Spleen (tissue), 7 donors: ENCODE measurements at regions not wholly inside any gene's neighbourhood (a gene's known extent, or its start where the extent isn't known, plus 50 kb on each side); places are given as distances from the start of the nearest gene placed in this dataset.

Experiments
- POLR2A ChIP-seq, 3 donors: fragments of 450-650 bp; IDR thresholded peaks; one replicate each; pipeline ENCODE4 v1.5.1; 2017; ENCODE audit warnings: antibody characterized with exemption in 3 of 3, mild to moderate bottlenecking in 1 of 3
- POLR2AphosphoS5 ChIP-seq, 3 donors: sonication (generic); formaldehyde crosslinking; IDR thresholded peaks; one replicate each; pipeline ENCODE4 v1.5.1; 2017; ENCODE audit warnings: antibody characterized with exemption in 3 of 3
- TF ChIP-seq, protein P1 (sequence below), 11 experiments: fragments of 200-600 bp in 7 of 11; fragments of 450-650 bp in 4 of 11; sonication (generic) in 4 of 11; IDR thresholded peaks in 8 of 11; conservative IDR thresholded peaks in 3 of 11; 1 replicate in 7 of 11; 2 replicates in 4 of 11; pipeline versions ENCODE4 v1.4.0 to v1.8.0; 2016 to 2021; ENCODE audit warnings: antibody characterized with exemption in 11 of 11, inconsistent platforms in 4 of 11, mild to moderate bottlenecking in 1 of 11
- donor health status: DM: no; HTN: no; CAD: no; lungs with moderate emphysema.
- donor health status: DM: no; HTN: no; CAD: no.
- donor health status: DM: no; HTN: no; CAD: no.

DNA sequence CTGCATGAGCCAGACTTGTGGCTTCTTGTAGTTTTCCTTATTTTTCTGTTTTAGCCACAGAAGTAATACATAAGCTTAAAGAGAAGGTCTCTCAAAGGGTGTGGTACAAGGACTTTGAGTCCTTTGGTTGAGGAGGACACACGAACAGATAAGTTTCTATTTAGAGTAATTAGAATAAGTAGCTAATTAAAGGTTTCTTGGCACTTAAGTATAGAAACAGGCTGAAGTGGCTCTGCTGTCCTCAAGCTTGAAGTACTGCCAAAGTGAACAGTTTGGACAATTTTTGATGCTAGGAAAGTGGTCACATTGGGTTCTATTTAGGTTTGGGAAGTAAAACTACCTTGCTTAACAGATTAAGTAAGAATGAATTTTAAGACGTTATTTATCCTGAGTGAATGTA lies 278.3 kb upstream of the MPDZ start:
- TF ChIP-seq, protein P1, sequence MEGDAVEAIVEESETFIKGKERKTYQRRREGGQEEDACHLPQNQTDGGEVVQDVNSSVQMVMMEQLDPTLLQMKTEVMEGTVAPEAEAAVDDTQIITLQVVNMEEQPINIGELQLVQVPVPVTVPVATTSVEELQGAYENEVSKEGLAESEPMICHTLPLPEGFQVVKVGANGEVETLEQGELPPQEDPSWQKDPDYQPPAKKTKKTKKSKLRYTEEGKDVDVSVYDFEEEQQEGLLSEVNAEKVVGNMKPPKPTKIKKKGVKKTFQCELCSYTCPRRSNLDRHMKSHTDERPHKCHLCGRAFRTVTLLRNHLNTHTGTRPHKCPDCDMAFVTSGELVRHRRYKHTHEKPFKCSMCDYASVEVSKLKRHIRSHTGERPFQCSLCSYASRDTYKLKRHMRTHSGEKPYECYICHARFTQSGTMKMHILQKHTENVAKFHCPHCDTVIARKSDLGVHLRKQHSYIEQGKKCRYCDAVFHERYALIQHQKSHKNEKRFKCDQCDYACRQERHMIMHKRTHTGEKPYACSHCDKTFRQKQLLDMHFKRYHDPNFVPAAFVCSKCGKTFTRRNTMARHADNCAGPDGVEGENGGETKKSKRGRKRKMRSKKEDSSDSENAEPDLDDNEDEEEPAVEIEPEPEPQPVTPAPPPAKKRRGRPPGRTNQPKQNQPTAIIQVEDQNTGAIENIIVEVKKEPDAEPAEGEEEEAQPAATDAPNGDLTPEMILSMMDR (IDR thresholded peaks at IDR 0.05 in 8 of 11, conservative IDR thresholded peaks at IDR 0.05 in 3 of 11), result no peak
- no peak for TF ChIP-seq POLR2A (IDR thresholded peaks at IDR 0.05)
- no peak for TF ChIP-seq POLR2AphosphoS5 (IDR thresholded peaks at IDR 0.05)
